Lower lobe of right lung (tissue), 2 donors: ENCODE measurements at regions not wholly inside any gene's neighbourhood (a gene's known extent, or its start where the extent isn't known, plus 50 kb on each side); places are given as distances from the start of the nearest gene placed in this dataset.

Source experiments
- ATAC-seq, 2 donors: fragments of 200-7000 bp; cut with Tn5 transposase; one replicate each; pipeline ENCODE4 v1.9.1; 2020 to 2022; ENCODE audit warnings: mild to moderate bottlenecking in 2 of 2, moderate library complexity in 2 of 2
- DNase-seq: peaks from one replicate; pipeline ENCODE4 v3.0.0-alpha.2; 2020
- H3K27ac ChIP-seq: fragments of 200-600 bp; one replicate; pipeline ENCODE4 v1.8.0; 2022
- H3K27me3 ChIP-seq: fragments of 200-600 bp; one replicate; pipeline ENCODE4 v1.8.0; 2022; ENCODE audit warnings: low read depth
- H3K36me3 ChIP-seq: fragments of 200-600 bp; one replicate; pipeline ENCODE4 v1.8.0; 2022; ENCODE audit warnings: mild to moderate bottlenecking
- H3K4me1 ChIP-seq: fragments of 200-600 bp; one replicate; pipeline ENCODE4 v1.8.0; 2022
- H3K4me3 ChIP-seq: fragments of 200-600 bp; one replicate; pipeline ENCODE4 v1.8.0; 2022; ENCODE audit warnings: mild to moderate bottlenecking
- H3K9me3 ChIP-seq: fragments of 200-600 bp; one replicate; pipeline ENCODE4 v1.8.0; 2022
- CTCF ChIP-seq: fragments of 200-600 bp; IDR thresholded peaks from one replicate; pipeline ENCODE4 v1.8.0; 2022; ENCODE audit warnings: antibody characterized with exemption, mild to moderate bottlenecking
- intact Hi-C: fragments of 100-400 bp; cut with DNase I; formaldehyde crosslinking; loops from one replicate; pipeline ENCODE4 v1.11.0; 2022
- donor health status: DM: no; HTN: yes; CAD: no; lungs with severe emphysema.

DNA sequence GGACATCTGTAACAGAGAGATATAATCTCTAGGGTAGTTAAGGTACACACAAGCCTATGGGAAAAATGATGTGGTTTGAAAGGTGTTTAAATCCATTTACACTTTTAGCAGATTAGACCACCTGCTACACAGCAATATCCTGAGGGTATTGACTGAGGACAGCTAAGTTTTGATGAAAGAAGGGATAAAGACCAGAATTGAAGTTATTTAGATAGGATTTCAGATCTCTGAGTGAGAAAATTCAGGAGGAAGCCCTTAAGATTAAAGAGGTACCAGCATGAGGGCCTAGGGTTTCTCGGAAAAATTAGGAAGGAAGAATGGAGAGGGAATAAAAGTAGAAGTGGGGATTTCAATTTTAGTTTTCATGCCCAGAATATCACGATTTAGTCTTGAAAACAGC, 267.3 kb downstream of the COX7C start:
- H3K4me1 ChIP-seq: no peaks in the 10 kb centered on the region
- intact Hi-C loops: no loop called here
- H3K4me3 ChIP-seq: no peak overlapping the region
- no peak for ATAC-seq
- H3K9me3 ChIP-seq: no peaks in the 10 kb centered on the region
- H3K27me3 ChIP-seq: no peaks in the 10 kb centered on the region
- DNase-seq: no peak
- no peak for TF ChIP-seq CTCF
- H3K36me3 ChIP-seq: no peaks in the 10 kb centered on the region
- H3K27ac ChIP-seq: no peak overlapping the region

GRCh38 chr5:86885489-86886230, 267.9 kb downstream of the COX7C start:
- intact Hi-C loops: no loop called here
- Histone ChIP-seq H3K9me3 (no peaks in the 10 kb centered on the region), H3K4me1 (no peaks in the 10 kb centered on the region), H3K36me3 (no peaks in the 10 kb centered on the region), H3K27ac (no peak overlapping the region), H3K27me3 (no peaks in the 10 kb centered on the region), H3K4me3 (no peak overlapping the region)
- no peak for TF ChIP-seq CTCF
- DNase-seq (no peak), ATAC-seq (no peak)

GRCh38 chr5:86890375-86890774, 272.6 kb downstream of the COX7C start:
- H3K9me3 ChIP-seq: no peaks in the 10 kb centered on the region
- no peaks in the 10 kb centered on the region for H3K4me1 ChIP-seq
- H3K4me3 ChIP-seq: no peak overlapping the region
- H3K27ac ChIP-seq: no peak overlapping the region
- no peaks in the 10 kb centered on the region for H3K36me3 ChIP-seq
- TF ChIP-seq CTCF: no peak
- no peak for DNase-seq
- ATAC-seq: no peak
- intact Hi-C loops: no loop called here
- no peaks in the 10 kb centered on the region for H3K27me3 ChIP-seq

- no peak for TF ChIP-seq CTCF
- intact Hi-C loops: no loop called here
These were observed 276.3 kb downstream of the COX7C start for GRCh38 chr5:86894056-86894455.

DNA sequence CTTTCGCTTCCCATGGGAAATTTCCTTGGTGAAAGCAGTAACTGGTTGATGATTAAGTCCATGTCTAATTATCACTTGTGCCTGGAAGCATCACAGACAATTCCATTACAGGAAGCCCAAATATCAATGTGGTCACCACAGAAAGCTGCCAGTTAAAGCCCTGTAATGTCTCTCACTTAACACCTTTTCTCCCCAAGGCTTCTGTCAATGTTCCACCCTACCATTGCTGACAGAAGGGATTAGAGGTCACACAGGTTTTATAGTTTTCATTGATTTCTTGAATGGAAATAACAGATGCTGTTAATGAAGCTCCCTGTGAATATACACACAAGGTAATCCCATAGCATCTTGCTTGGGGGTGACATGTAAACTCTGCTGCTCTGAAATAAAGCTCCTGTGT, 279.2 kb downstream of the COX7C start:
- Histone ChIP-seq H3K27ac (no peak overlapping the region), H3K27me3 (no peaks in the 10 kb centered on the region), H3K4me1 (no peaks in the 10 kb centered on the region), H3K9me3 (no peaks in the 10 kb centered on the region), H3K4me3 (no peak overlapping the region), H3K36me3 (no peaks in the 10 kb centered on the region)
- no peak for TF ChIP-seq CTCF
- DNase-seq: no peak
- intact Hi-C loops: no loop called here
- no peak for ATAC-seq

More at GRCh38 chr5:86894056-86894455, 276.3 kb downstream of the COX7C start:
- DNase-seq (no peak), ATAC-seq (no peak)
- no peaks in the 10 kb centered on the region for H3K9me3 ChIP-seq
- no peaks in the 10 kb centered on the region for H3K4me1 ChIP-seq
- no peaks in the 10 kb centered on the region for H3K36me3 ChIP-seq
- no peak overlapping the region for H3K27ac ChIP-seq
- no peaks in the 10 kb centered on the region for H3K27me3 ChIP-seq
- H3K4me3 ChIP-seq: no peak overlapping the region
